ENCODE measurements at regions not wholly inside any gene's neighbourhood (a gene's known extent, or its start where the extent isn't known, plus 50 kb on each side); places are given as distances from the start of the nearest gene placed in this dataset.

- H3K4me1 ChIP-seq (ENCODE audit: control insufficient read depth, extremely low read depth, insufficient read depth, low read length), result no peaks in the 10 kb centered on the region
- no peak overlapping the region for H2AFZ ChIP-seq (ENCODE audit: low read length)
- no peaks in the 10 kb centered on the region for H3K79me2 ChIP-seq (ENCODE audit: control insufficient read depth, insufficient read depth, low read length)
- TF ChIP-seq CTCF (conservative IDR thresholded peaks at IDR 0.05 in 1 of 2, IDR thresholded peaks at IDR 0.05 in 1 of 2; ENCODE audit: low read depth in 1 of 2, low read length in 2 of 2) (no peak), EZH2 (IDR thresholded peaks at IDR 0.05; ENCODE audit: low read length, missing control alignments) (no peak)
- H4K20me1 ChIP-seq (ENCODE audit: control insufficient read depth, extremely low read depth, insufficient read depth, low read length), result no peaks in the 10 kb centered on the region
- no peak for DNase-seq (ENCODE audit: low read depth in 2 of 2)
- no peak overlapping the region for H3K9ac ChIP-seq (ENCODE audit: insufficient read depth, low read length)
- H3K4me2 ChIP-seq (ENCODE audit: extremely low read depth, insufficient read depth, low read length), result no peak overlapping the region
- no peak overlapping the region for H3K4me3 ChIP-seq (replicated peaks in 1 of 4; ENCODE audit: control extremely low read depth in 1 of 4, insufficient read depth in 1 of 4, low read depth in 3 of 4, low read length in 4 of 4)
- H3K36me3 ChIP-seq (ENCODE audit: control insufficient read depth, insufficient read depth, low read length), result no peaks in the 10 kb centered on the region
- no peaks in the 10 kb centered on the region for H3K9me3 ChIP-seq (ENCODE audit: control insufficient read depth, insufficient read depth, low read depth, low read length)
- H3K27me3 ChIP-seq (ENCODE audit: control insufficient read depth, insufficient read depth, low read length), result no peaks in the 10 kb centered on the region
- no peak overlapping the region for H3K27ac ChIP-seq (ENCODE audit: insufficient read depth, low read length)
Measured at GRCh38 chr3:163813935-163814334, 1264.4 kb downstream of the SI start.

- Histone ChIP-seq H3K27me3 (ENCODE audit: control insufficient read depth, insufficient read depth, low read length) (no peaks in the 10 kb centered on the region), H4K20me1 (ENCODE audit: control insufficient read depth, extremely low read depth, insufficient read depth, low read length) (no peaks in the 10 kb centered on the region), H3K36me3 (ENCODE audit: control insufficient read depth, insufficient read depth, low read length) (no peaks in the 10 kb centered on the region), H3K79me2 (ENCODE audit: control insufficient read depth, insufficient read depth, low read length) (no peaks in the 10 kb centered on the region), H3K4me1 (ENCODE audit: control insufficient read depth, extremely low read depth, insufficient read depth, low read length) (no peaks in the 10 kb centered on the region), H3K4me3 (replicated peaks in 1 of 4; ENCODE audit: control extremely low read depth in 1 of 4, insufficient read depth in 1 of 4, low read depth in 3 of 4, low read length in 4 of 4) (no peak overlapping the region), H3K4me2 (ENCODE audit: extremely low read depth, insufficient read depth, low read length) (no peak overlapping the region), H2AFZ (ENCODE audit: low read length) (no peak overlapping the region), H3K27ac (ENCODE audit: insufficient read depth, low read length) (no peak overlapping the region), H3K9me3 (ENCODE audit: control insufficient read depth, insufficient read depth, low read depth, low read length) (no peaks in the 10 kb centered on the region), H3K9ac (ENCODE audit: insufficient read depth, low read length) (no peak overlapping the region)
- DNase-seq (ENCODE audit: low read depth in 2 of 2), result no peak
- TF ChIP-seq EZH2 (IDR thresholded peaks at IDR 0.05; ENCODE audit: low read length, missing control alignments) (no peak), CTCF (conservative IDR thresholded peaks at IDR 0.05 in 1 of 2, IDR thresholded peaks at IDR 0.05 in 1 of 2; ENCODE audit: low read depth in 1 of 2, low read length in 2 of 2) (no peak)
Measured at GRCh38 chr3:163812006-163812405, 1266.3 kb downstream of the SI start.

- Histone ChIP-seq H3K27ac (ENCODE audit: insufficient read depth, low read length) (no peak overlapping the region), H3K36me3 (ENCODE audit: control insufficient read depth, insufficient read depth, low read length) (no peaks in the 10 kb centered on the region), H2AFZ (ENCODE audit: low read length) (no peak overlapping the region), H3K79me2 (ENCODE audit: control insufficient read depth, insufficient read depth, low read length) (no peaks in the 10 kb centered on the region), H3K4me3 (replicated peaks in 1 of 4; ENCODE audit: control extremely low read depth in 1 of 4, insufficient read depth in 1 of 4, low read depth in 3 of 4, low read length in 4 of 4) (no peak overlapping the region), H4K20me1 (ENCODE audit: control insufficient read depth, extremely low read depth, insufficient read depth, low read length) (no peaks in the 10 kb centered on the region), H3K4me1 (ENCODE audit: control insufficient read depth, extremely low read depth, insufficient read depth, low read length) (no peaks in the 10 kb centered on the region), H3K9me3 (ENCODE audit: control insufficient read depth, insufficient read depth, low read depth, low read length) (no peaks in the 10 kb centered on the region), H3K9ac (ENCODE audit: insufficient read depth, low read length) (no peak overlapping the region), H3K27me3 (ENCODE audit: control insufficient read depth, insufficient read depth, low read length) (no peaks in the 10 kb centered on the region), H3K4me2 (ENCODE audit: extremely low read depth, insufficient read depth, low read length) (no peak overlapping the region)
- TF ChIP-seq CTCF (conservative IDR thresholded peaks at IDR 0.05 in 1 of 2, IDR thresholded peaks at IDR 0.05 in 1 of 2; ENCODE audit: low read depth in 1 of 2, low read length in 2 of 2), result no peak
- TF ChIP-seq EZH2 (IDR thresholded peaks at IDR 0.05; ENCODE audit: low read length, missing control alignments), result no peak
- no peak for DNase-seq (ENCODE audit: low read depth in 2 of 2)
Measured at GRCh38 chr3:163809540-163809993, 1268.7 kb downstream of the SI start.
